Mesothelial cell of epicardium (in vitro differentiated cells): ENCODE measurements at regions not wholly inside any gene's neighbourhood (a gene's known extent, or its start where the extent isn't known, plus 50 kb on each side); places are given as distances from the start of the nearest gene placed in this dataset.

Source experiments
- DNase-seq, 2 experiments: peaks; one replicate each; pipeline ENCODE4 v3.0.0; 2021; ENCODE audit warnings: low spot score in 2 of 2; ENCODE audit not compliant: unreplicated experiment in 2 of 2
- H3K27ac Mint-ChIP-seq: 2 replicates; pipeline ENCODE4 v1.8.0; 2021; ENCODE audit warnings: mixed read lengths
- H3K27me3 Mint-ChIP-seq: 2 replicates; pipeline ENCODE4 v1.8.0; 2021; ENCODE audit warnings: low read depth, mixed read lengths
- H3K36me3 Mint-ChIP-seq: 2 replicates; pipeline ENCODE4 v1.8.0; 2021; ENCODE audit warnings: mixed read lengths
- H3K4me1 Mint-ChIP-seq: 2 replicates; pipeline ENCODE4 v1.8.0; 2021; ENCODE audit warnings: mixed read lengths
- H3K4me3 Mint-ChIP-seq: 2 replicates; pipeline ENCODE4 v1.8.0; 2021; ENCODE audit warnings: mild to moderate bottlenecking, moderate library complexity, mixed read lengths
- H3K9me3 Mint-ChIP-seq: 2 replicates; pipeline ENCODE4 v1.8.0; 2021; ENCODE audit warnings: mixed read lengths
- CTCF ChIP-seq: fragments of 200-600 bp; sonication (generic); IDR thresholded peaks from one replicate; pipeline ENCODE4 v1.5.0; 2021; ENCODE audit warnings: antibody characterized with exemption; ENCODE audit not compliant: unreplicated experiment

DNA sequence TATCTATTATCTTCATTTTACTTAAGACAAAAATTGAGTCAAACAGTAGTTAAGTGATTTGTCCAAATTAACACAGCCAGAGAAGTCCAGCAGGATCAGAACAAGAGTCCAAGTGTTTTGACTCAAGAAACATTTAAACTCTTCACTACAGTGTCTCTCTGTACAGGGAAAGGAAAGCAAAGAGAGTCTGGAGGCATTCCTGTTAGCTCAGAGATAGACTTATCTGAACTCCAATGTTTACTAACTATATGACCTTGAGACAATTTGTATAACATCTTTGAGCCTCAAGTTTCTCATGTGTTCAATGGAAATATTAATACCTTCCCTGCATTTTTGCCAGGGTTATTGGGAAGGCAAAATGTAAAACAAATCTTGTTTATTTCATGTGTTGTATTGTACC is 849.1 kb downstream of the DIPK2A start:
- H3K4me3 Mint-ChIP-seq: no peak overlapping the region
- H3K27ac Mint-ChIP-seq: no peak overlapping the region
- no peaks in the 10 kb centered on the region for H3K9me3 Mint-ChIP-seq
- H3K27me3 Mint-ChIP-seq: no peaks in the 10 kb centered on the region
- no peak for TF ChIP-seq CTCF
- DNase-seq: no peak
- H3K36me3 Mint-ChIP-seq: no peaks in the 10 kb centered on the region
- H3K4me1 Mint-ChIP-seq: peaks cover 24% of the 10 kb centered on the region

GRCh38 chr3:144821583-144821982 is 850.0 kb downstream of the DIPK2A start:
- H3K9me3 Mint-ChIP-seq: no peaks in the 10 kb centered on the region
- no peaks in the 10 kb centered on the region for H3K27me3 Mint-ChIP-seq
- no peak overlapping the region for H3K4me3 Mint-ChIP-seq
- DNase-seq: no peak
- no peak overlapping the region for H3K27ac Mint-ChIP-seq
- TF ChIP-seq CTCF: no peak
- H3K4me1 Mint-ChIP-seq: peaks cover 20% of the 10 kb centered on the region
- H3K36me3 Mint-ChIP-seq: no peaks in the 10 kb centered on the region

DNA sequence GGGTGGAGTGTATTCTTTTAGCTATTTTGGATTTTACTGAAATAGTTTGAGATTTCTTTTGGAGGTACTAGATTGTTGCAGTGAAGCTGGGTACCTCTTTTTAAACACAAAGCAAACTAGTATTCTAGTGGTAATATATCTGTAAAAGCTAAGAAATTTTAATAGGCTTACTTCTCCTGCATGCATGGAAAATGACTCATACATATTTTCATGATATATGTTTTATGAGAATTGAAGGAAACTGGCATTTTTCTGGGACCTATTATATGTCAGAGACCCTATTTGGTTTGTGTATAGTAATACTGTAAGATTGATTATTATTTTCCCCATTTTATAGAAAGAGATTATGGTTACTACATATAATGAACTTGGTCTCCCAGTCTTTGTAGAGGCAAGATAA is 851.0 kb downstream of the DIPK2A start:
- Mint-ChIP-seq H3K36me3 (no peaks in the 10 kb centered on the region), H3K4me1 (peaks cover 17% of the 10 kb centered on the region), H3K27ac (no peak overlapping the region), H3K9me3 (no peaks in the 10 kb centered on the region), H3K4me3 (no peak overlapping the region), H3K27me3 (no peaks in the 10 kb centered on the region)
- TF ChIP-seq CTCF: no peak
- DNase-seq: no peak

DNA sequence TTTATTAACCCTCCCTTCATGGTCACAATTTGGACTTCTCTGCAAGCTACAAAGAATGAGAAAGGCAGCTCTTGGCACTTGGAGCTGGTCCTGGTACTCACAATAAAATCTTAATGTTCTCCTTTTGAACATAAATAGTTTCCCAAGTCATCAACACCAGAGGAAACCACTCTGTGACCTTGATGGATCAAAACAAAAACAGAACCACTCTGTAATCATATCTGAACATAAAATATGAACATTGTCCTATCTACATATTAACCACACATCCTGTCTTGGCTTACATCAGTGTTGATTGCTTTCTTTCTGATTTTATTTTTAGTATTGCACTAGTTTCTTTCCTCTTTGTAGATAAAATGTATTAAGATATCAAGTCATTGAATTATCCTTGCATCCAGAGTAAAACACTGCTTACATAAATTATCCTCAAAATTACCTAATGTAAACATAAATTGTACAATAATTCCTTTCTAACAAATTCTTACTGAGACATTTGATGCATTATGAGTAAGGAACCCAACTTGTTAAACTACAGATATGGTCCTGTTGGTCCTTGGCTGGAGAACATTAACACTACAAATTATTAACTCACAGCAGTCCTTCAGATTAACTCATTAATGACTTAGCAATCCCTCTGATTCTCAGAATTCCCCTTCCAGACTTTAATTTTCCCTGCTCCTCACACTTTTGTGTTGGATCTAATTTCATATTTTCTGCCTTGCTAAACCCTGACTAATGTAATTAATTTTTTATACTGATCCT is 860.5 kb downstream of the DIPK2A start:
- H3K36me3 Mint-ChIP-seq: no peaks in the 10 kb centered on the region
- TF ChIP-seq CTCF: no peak
- H3K27ac Mint-ChIP-seq: no peak overlapping the region
- no peak for DNase-seq
- no peak overlapping the region for H3K4me3 Mint-ChIP-seq
- H3K4me1 Mint-ChIP-seq: peaks cover 2% of the 10 kb centered on the region
- peaks cover 8% of the 10 kb centered on the region for H3K9me3 Mint-ChIP-seq
- no peaks in the 10 kb centered on the region for H3K27me3 Mint-ChIP-seq

DNA sequence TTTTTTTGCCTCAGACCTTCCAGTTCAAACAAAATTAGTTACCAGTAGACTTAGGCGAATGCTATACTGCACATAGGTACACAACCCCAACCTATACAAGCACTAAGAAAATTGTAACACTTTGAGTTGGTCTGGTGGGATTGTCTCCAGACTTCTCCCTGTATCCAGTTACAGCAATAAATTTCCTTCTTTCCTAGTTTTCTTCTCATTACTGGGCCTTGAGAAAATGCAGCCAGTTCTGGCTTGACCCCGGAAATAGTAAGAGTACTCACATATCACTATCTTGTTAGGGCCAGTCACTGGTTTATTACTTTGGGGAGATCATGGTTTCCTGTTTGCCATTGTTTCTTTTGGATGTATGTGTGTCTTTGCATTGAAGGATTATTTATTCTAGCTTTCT is 868.4 kb downstream of the DIPK2A start:
- DNase-seq: no peak
- Mint-ChIP-seq H3K9me3 (peaks cover 35% of the 10 kb centered on the region), H3K27me3 (no peaks in the 10 kb centered on the region), H3K36me3 (peaks cover 10% of the 10 kb centered on the region), H3K4me3 (no peak overlapping the region), H3K4me1 (no peaks in the 10 kb centered on the region), H3K27ac (peak overlapping the region; percentile 4)
- TF ChIP-seq CTCF: no peak
